ENCODE measurements at regions not wholly inside any gene's neighbourhood (a gene's known extent, or its start where the extent isn't known, plus 50 kb on each side); places are given as distances from the start of the nearest gene placed in this dataset.

- BruUV-seq (replicated peaks): no TSS peak
- in situ Hi-C loops (cut with HindIII; ENCODE audit: low pct_unique_long_range_greater_than_20kb, low sequenced_read_pairs): no loop called here
- DNase-seq (ENCODE audit: low read depth, low spot score) (no peak), ATAC-seq (no peak)
- H3K36me3 ChIP-seq (ENCODE audit: control insufficient read depth, insufficient read depth, low read length): no peaks in the 10 kb centered on the region
- intact Hi-C loops (cut with micrococcal nuclease; ENCODE audit: unreplicated experiment): no loop called here
- TF ChIP-seq REST (IDR thresholded peaks at IDR 0.05; ENCODE audit: insufficient read depth in 1 of 2, low read depth in 2 of 2, low read length in 1 of 2) (no peak), POLR2AphosphoS5 (IDR thresholded peaks at IDR 0.05; ENCODE audit: low read depth, low read length) (no peak), SIN3A (IDR thresholded peaks at IDR 0.05; ENCODE audit: borderline replicate concordance, insufficient read depth, low read depth, low read length) (no peak), TCF7L2 (IDR thresholded peaks at IDR 0.05; ENCODE audit: low read depth, low read length) (no peak), CTCF (IDR thresholded peaks at IDR 0.05) (no peak)
- H3K4me1 ChIP-seq (ENCODE audit: control insufficient read depth, insufficient read depth, low read length): no peaks in the 10 kb centered on the region
- H3K27ac ChIP-seq (ENCODE audit: low read length): no peak overlapping the region
- H3K4me3 ChIP-seq (ENCODE audit: low read depth in 2 of 2, low read length in 2 of 2): no peak overlapping the region
- CTCF ChIA-PET: no interaction called here
- POLR2A ChIA-PET: no interaction called here
- H3K9me3 ChIP-seq (ENCODE audit: control insufficient read depth, insufficient read depth, low read depth, low read length): no peaks in the 10 kb centered on the region
- no peaks in the 10 kb centered on the region for H3K27me3 ChIP-seq (ENCODE audit: control insufficient read depth, insufficient read depth, low read length)
Observed at GRCh38 chr3:147755310-147755709, 346.1 kb downstream of the ZIC1 start.

GRCh38 chr3:147756476-147756875, 347.3 kb downstream of the ZIC1 start:
- Histone ChIP-seq H3K4me1 (ENCODE audit: control insufficient read depth, insufficient read depth, low read length) (no peaks in the 10 kb centered on the region), H3K27ac (ENCODE audit: low read length) (no peak overlapping the region), H3K27me3 (ENCODE audit: control insufficient read depth, insufficient read depth, low read length) (no peaks in the 10 kb centered on the region), H3K4me3 (ENCODE audit: low read depth in 2 of 2, low read length in 2 of 2) (no peak overlapping the region), H3K36me3 (ENCODE audit: control insufficient read depth, insufficient read depth, low read length) (no peaks in the 10 kb centered on the region), H3K9me3 (ENCODE audit: control insufficient read depth, insufficient read depth, low read depth, low read length) (no peaks in the 10 kb centered on the region)
- intact Hi-C loops (cut with micrococcal nuclease; ENCODE audit: unreplicated experiment) (no loop called here), in situ Hi-C loops (cut with HindIII; ENCODE audit: low pct_unique_long_range_greater_than_20kb, low sequenced_read_pairs) (no loop called here)
- ChIA-PET POLR2A (interaction anchor here (0.5 kb wide), 1 partner anchor 144 kb away, joined by 10 read pairs; no protein-coding TSS in a partner anchor), CTCF (interaction anchor here (0.6 kb wide), 1 partner anchor 10 kb away, joined by 7 read pairs; no protein-coding TSS in a partner anchor)
- ATAC-seq (no peak), DNase-seq (ENCODE audit: low read depth, low spot score) (no peak)
- TF ChIP-seq TCF7L2 (IDR thresholded peaks at IDR 0.05; ENCODE audit: low read depth, low read length) (no peak), CTCF (IDR thresholded peaks at IDR 0.05) (no peak), REST (IDR thresholded peaks at IDR 0.05; ENCODE audit: insufficient read depth in 1 of 2, low read depth in 2 of 2, low read length in 1 of 2) (no peak), SIN3A (IDR thresholded peaks at IDR 0.05; ENCODE audit: borderline replicate concordance, insufficient read depth, low read depth, low read length) (no peak), POLR2AphosphoS5 (IDR thresholded peaks at IDR 0.05; ENCODE audit: low read depth, low read length) (no peak)
- no TSS peak for BruUV-seq (replicated peaks)

Data from Panc1 (cell line).